ENCODE measurements at regions not wholly inside any gene's neighbourhood (a gene's known extent, or its start where the extent isn't known, plus 50 kb on each side); places are given as distances from the start of the nearest gene placed in this dataset.

- TF ChIP-seq NR3C1 (IDR thresholded peaks at IDR 0.05) (no peak), CHD4 (IDR thresholded peaks at IDR 0.05; ENCODE audit: borderline replicate concordance) (no peak), SMC3 (IDR thresholded peaks at IDR 0.05) (no peak)
These were observed 101.1 kb downstream of the S1PR1 start (continued) for GRCh38 chr1:101337968-101338367.

DNA sequence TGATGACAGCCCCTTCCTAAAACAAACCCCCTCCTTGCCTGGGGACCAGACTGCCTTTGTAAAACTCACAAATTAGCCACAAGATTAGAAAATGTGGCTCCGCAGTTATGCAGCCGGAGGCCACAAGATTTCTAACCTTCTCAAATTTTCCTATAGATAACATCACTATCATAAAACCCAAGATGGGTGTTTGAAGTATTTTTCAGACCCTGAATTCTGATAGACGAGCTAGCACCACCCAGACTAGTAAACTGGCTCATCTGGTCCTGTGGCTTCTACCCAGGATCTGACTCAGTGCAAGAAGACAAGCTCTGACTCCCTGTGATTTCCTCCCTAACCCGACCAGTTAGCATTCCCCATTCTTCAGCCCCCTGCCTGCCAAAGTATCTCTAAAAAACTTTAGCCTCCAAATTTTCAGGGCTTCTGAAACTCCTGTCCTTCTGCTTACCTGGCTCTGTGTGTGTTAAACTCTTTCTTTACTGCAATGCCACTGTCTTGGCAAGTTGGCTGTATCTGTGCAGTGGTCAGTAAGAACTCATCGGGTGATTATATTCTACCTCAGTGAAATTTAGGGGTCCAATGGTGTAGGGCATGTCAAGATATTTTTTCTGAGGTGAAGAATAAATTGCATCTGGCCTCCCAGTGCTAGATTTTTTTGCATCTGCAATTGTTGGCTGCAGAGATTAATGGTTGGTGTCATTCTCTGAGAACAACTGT, 102.1 kb downstream of the S1PR1 start:
- no peak for FAIRE-seq
- ChIA-PET CTCF (no interaction called here), POLR2A (no interaction called here)
- H3K4me3 ChIP-seq: no peak overlapping the region
- no peaks in the 10 kb centered on the region for H3K9me3 ChIP-seq
- no peak for DNase-seq (ENCODE audit: low read depth in 1 of 2, low spot score in 1 of 2)
- no peak for ATAC-seq
- H3K27ac ChIP-seq: no peak overlapping the region
- no peak for TF ChIP-seq CTCF (IDR thresholded peaks at IDR 0.05)
- no peak for TF ChIP-seq REST (IDR thresholded peaks at IDR 0.05)
- TF ChIP-seq CBX2 (IDR thresholded peaks at IDR 0.05; ENCODE audit: borderline replicate concordance, low read depth): no peak
- no peak for TF ChIP-seq BCL3 (IDR thresholded peaks at IDR 0.05)
- no peak for TF ChIP-seq ZNF302 (CRISPR knock-in tag; IDR thresholded peaks at IDR 0.05)
- no peak for TF ChIP-seq TP53 (CRISPR knock-in tag; IDR thresholded peaks at IDR 0.05)
- TF ChIP-seq, protein P1, sequence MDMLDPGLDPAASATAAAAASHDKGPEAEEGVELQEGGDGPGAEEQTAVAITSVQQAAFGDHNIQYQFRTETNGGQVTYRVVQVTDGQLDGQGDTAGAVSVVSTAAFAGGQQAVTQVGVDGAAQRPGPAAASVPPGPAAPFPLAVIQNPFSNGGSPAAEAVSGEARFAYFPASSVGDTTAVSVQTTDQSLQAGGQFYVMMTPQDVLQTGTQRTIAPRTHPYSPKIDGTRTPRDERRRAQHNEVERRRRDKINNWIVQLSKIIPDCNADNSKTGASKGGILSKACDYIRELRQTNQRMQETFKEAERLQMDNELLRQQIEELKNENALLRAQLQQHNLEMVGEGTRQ (IDR thresholded peaks at IDR 0.05): no peak
- TF ChIP-seq BHLHE40 (IDR thresholded peaks at IDR 0.05; ENCODE audit: low read depth, low read length): no peak
- TF ChIP-seq CEBPB (IDR thresholded peaks at IDR 0.05): no peak
- no peak for TF ChIP-seq ZSCAN20 (CRISPR knock-in tag; IDR thresholded peaks at IDR 0.05)
- TF ChIP-seq TFCP2L1 (CRISPR knock-in tag; IDR thresholded peaks at IDR 0.05): no peak
- no peak for TF ChIP-seq FOXS1 (CRISPR knock-in tag; IDR thresholded peaks at IDR 0.05)
- TF ChIP-seq ELK1 (IDR thresholded peaks at IDR 0.05; ENCODE audit: low read depth, low read length): no peak
- no peak for TF ChIP-seq EHF (CRISPR knock-in tag; IDR thresholded peaks at IDR 0.05)
- TF ChIP-seq KDM1A (IDR thresholded peaks at IDR 0.05; ENCODE audit: low read depth): no peak
- no peak for TF ChIP-seq FOSB (CRISPR knock-in tag; IDR thresholded peaks at IDR 0.05)
- TF ChIP-seq CHD4 (IDR thresholded peaks at IDR 0.05; ENCODE audit: borderline replicate concordance): no peak
- TF ChIP-seq POLR2AphosphoS2 (conservative IDR thresholded peaks at IDR 0.05; ENCODE audit: low read length): no peak
- H3K4me1 ChIP-seq: no peaks in the 10 kb centered on the region
- 15% methylated on average over 5 of the region's 5 CpGs for WGBS (ENCODE audit: missing lambda C conversion rate)
- H3K4me2 ChIP-seq: no peak overlapping the region

All from A549 (cell line).